Gastroesophageal sphincter (tissue), 3 donors: ENCODE measurements at regions not wholly inside any gene's neighbourhood (a gene's known extent, or its start where the extent isn't known, plus 50 kb on each side); places are given as distances from the start of the nearest gene placed in this dataset.

Source experiments
- EP300 ChIP-seq: sonication (generic); formaldehyde crosslinking; IDR thresholded peaks from one replicate; pipeline ENCODE4 v1.6.1; 2017; ENCODE audit warnings: antibody characterized with exemption, mild to moderate bottlenecking
- POLR2A ChIP-seq, 2 donors: fragments of 450-650 bp; IDR thresholded peaks; one replicate each; pipeline ENCODE4 v1.6.1; 2017; ENCODE audit warnings: antibody characterized with exemption in 2 of 2, mild to moderate bottlenecking in 2 of 2, moderate library complexity in 1 of 2
- POLR2AphosphoS5 ChIP-seq: sonication (generic); formaldehyde crosslinking; IDR thresholded peaks from one replicate; pipeline ENCODE4 v1.6.1; 2017; ENCODE audit warnings: antibody characterized with exemption
- TF ChIP-seq, protein P1 (sequence below), 4 experiments: fragments of 200-600 bp in 2 of 4; fragments of 450-650 bp in 2 of 4; sonication (generic) in 1 of 4; IDR thresholded peaks; one replicate each; pipeline ENCODE4 v1.5.1; 2017 to 2019; ENCODE audit warnings: antibody characterized with exemption in 4 of 4, mild to moderate bottlenecking in 2 of 4, moderate library complexity in 2 of 4

GRCh38 chr3:56958879-56959278 is 101.6 kb upstream of the SPATA12 start:
- TF ChIP-seq EP300 (no peak), POLR2A (IDR thresholded peaks at IDR 0.05) (no peak), POLR2AphosphoS5 (no peak)
- TF ChIP-seq, protein P1, sequence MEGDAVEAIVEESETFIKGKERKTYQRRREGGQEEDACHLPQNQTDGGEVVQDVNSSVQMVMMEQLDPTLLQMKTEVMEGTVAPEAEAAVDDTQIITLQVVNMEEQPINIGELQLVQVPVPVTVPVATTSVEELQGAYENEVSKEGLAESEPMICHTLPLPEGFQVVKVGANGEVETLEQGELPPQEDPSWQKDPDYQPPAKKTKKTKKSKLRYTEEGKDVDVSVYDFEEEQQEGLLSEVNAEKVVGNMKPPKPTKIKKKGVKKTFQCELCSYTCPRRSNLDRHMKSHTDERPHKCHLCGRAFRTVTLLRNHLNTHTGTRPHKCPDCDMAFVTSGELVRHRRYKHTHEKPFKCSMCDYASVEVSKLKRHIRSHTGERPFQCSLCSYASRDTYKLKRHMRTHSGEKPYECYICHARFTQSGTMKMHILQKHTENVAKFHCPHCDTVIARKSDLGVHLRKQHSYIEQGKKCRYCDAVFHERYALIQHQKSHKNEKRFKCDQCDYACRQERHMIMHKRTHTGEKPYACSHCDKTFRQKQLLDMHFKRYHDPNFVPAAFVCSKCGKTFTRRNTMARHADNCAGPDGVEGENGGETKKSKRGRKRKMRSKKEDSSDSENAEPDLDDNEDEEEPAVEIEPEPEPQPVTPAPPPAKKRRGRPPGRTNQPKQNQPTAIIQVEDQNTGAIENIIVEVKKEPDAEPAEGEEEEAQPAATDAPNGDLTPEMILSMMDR (IDR thresholded peaks at IDR 0.05) = no peak
